DND-41 (cell line): ENCODE measurements at regions not wholly inside any gene's neighbourhood (a gene's known extent, or its start where the extent isn't known, plus 50 kb on each side); places are given as distances from the start of the nearest gene placed in this dataset.

Experiments
- CTCF ChIP-seq: IDR thresholded peaks from 2 replicates; pipeline ENCODE4 v1.5.1; 2012; ENCODE audit warnings: borderline replicate concordance, low read length, moderate library complexity, mild to moderate bottlenecking; ENCODE audit not compliant: poor library complexity, severe bottlenecking; ENCODE audit errors: extremely low read depth
- EZH2 ChIP-seq: IDR thresholded peaks from 3 replicates; pipeline ENCODE4 v1.6.1; 2012; ENCODE audit warnings: borderline replicate concordance, low read depth, mild to moderate bottlenecking, moderate library complexity, low read length, inconsistent platforms; ENCODE audit not compliant: severe bottlenecking

- no peak for TF ChIP-seq CTCF
- TF ChIP-seq EZH2: no peak
Measured at GRCh38 chr10:130958981-130959751, 352.4 kb downstream of the TCERG1L start.
